Caco-2 (cell line): ENCODE measurements at regions not wholly inside any gene's neighbourhood (a gene's known extent, or its start where the extent isn't known, plus 50 kb on each side); places are given as distances from the start of the nearest gene placed in this dataset.
"Not testable (repeated sequence)": the region's sequence is repeated elsewhere in the genome, so short reads cannot be mapped to it uniquely, and the experiment has no call there.

Source experiments
- BruUV-seq: library from RNA; stranded (reverse); fragments of 400-500 nt; replicated peaks from 2 replicates; lab custom pipeline; 2021; lab: Mats Ljungman, UMichigan
- CTCF ChIA-PET: fragments of 300-600 bp; sonication (Branson Sonifier 250); formaldehyde crosslinking; loops from one replicate; lab custom pipeline; 2022; ENCODE audit warnings: antibody characterized with exemption; lab: Charles Lee
- POLR2A ChIA-PET: fragments of 300-600 bp; sonication (Branson Sonifier 250); formaldehyde crosslinking; loops from one replicate; lab custom pipeline; 2022; ENCODE audit warnings: antibody characterized with exemption; lab: Charles Lee
- DNase-seq, 2 experiments: peaks; one replicate each; pipeline versions ENCODE4 v3.0.0 to v3.0.0-alpha.2; 2020 to 2022
- H3K27me3 ChIP-seq: replicated peaks from 2 replicates; pipeline ENCODE4 v1.6.0; 2011; ENCODE audit warnings: low read length; ENCODE audit not compliant: control insufficient read depth, insufficient read depth
- H3K36me3 ChIP-seq: 2 replicates; pipeline ENCODE4 v1.5.1; 2011; ENCODE audit warnings: low read length; ENCODE audit not compliant: control insufficient read depth, insufficient read depth
- H3K4me1 ChIP-seq: fragments of 250-450 bp; sonication (Bioruptor Pico); 2 replicates; pipeline ENCODE4 v1.5.1; 2020; ENCODE audit warnings: mild to moderate bottlenecking
- H3K4me3 ChIP-seq: 2 replicates; pipeline ENCODE4 v1.5.1; 2011; ENCODE audit warnings: low read depth, mild to moderate bottlenecking, control low read depth, low read length
- H3K9me3 ChIP-seq: fragments of 250-450 bp; sonication (Bioruptor Pico); 2 replicates; pipeline ENCODE4 v1.5.1; 2020; ENCODE audit warnings: mild to moderate bottlenecking, moderate library complexity
- H3K27ac Mint-ChIP-seq: one replicate; pipeline ENCODE4 v1.8.0; 2022; ENCODE audit warnings: mixed read lengths; ENCODE audit not compliant: unreplicated experiment
- H3K27me3 Mint-ChIP-seq: one replicate; pipeline ENCODE4 v1.8.0; 2022; ENCODE audit warnings: mixed read lengths; ENCODE audit not compliant: insufficient read depth, unreplicated experiment
- H3K36me3 Mint-ChIP-seq: one replicate; pipeline ENCODE4 v1.8.0; 2022; ENCODE audit warnings: mild to moderate bottlenecking, mixed read lengths; ENCODE audit not compliant: insufficient read depth, unreplicated experiment
- H3K4me1 Mint-ChIP-seq: one replicate; pipeline ENCODE4 v1.8.0; 2022; ENCODE audit warnings: low read depth, mixed read lengths; ENCODE audit not compliant: unreplicated experiment
- H3K4me3 Mint-ChIP-seq: one replicate; pipeline ENCODE4 v1.8.0; 2022; ENCODE audit warnings: mild to moderate bottlenecking, moderate library complexity, mixed read lengths; ENCODE audit not compliant: unreplicated experiment
- H3K9me3 Mint-ChIP-seq: one replicate; pipeline ENCODE4 v1.8.0; 2022; ENCODE audit warnings: mixed read lengths; ENCODE audit not compliant: unreplicated experiment
- CTCF ChIP-seq, 2 experiments: fragments of 200-600 bp in 1 of 2; IDR thresholded peaks; 1 replicate in 1 of 2; 2 replicates in 1 of 2; pipeline versions ENCODE4 v1.5.1 to v1.8.0; 2011 to 2022; ENCODE audit warnings: antibody characterized with exemption in 1 of 2, control low read depth in 1 of 2, inconsistent platforms in 1 of 2, low read depth in 1 of 2, low read length in 1 of 2, mild to moderate bottlenecking in 1 of 2, moderate library complexity in 1 of 2; ENCODE audit not compliant: insufficient read depth in 1 of 2, severe bottlenecking in 1 of 2, unreplicated experiment in 1 of 2
- intact Hi-C: fragments of 100-400 bp; cut with micrococcal nuclease; formaldehyde crosslinking; loops from one replicate; pipeline ENCODE4 v1.10.0; 2022; ENCODE audit not compliant: unreplicated experiment

DNA sequence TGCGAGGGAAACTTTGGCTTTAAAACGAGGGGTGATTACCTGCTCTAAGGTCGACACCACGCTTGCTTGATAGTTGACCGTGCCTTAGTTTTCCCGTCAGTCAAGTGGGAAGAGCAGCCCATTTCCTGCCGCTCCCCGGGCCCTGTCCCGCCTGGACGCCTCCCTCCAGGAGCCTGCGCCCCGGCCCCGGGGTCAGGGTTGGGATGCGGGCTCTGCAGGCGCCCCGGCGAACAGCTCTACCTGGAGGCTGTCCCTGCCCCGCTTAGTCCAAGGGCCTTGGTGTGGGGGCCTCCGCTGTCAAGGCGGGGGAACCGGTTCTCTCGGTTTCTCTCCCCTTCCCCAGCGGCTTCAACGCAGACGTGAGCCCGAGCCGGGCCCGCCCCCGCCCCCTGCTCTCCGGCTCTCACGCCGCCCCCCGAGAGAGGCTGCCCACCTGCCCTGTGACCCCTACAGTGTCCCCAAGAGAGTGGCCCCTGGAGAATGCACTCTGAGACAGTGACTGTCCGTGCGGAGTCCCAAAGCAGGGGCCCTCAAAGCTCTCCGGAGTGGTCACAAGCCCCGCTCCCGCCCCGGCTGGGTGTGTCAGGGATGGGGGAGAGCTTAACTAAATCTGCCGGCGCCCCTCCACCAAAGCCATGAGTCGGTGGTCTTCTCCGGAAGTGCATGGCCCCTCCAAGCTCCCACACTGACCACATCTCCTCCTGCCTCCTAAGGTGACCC is 117.4 kb upstream of the SMURF2 start:
- intact Hi-C loops, result loop anchor here (10.0 kb wide), 1 partner anchor 355 kb away; no protein-coding TSS in a partner anchor
- H3K27me3 Mint-ChIP-seq, result no peaks in the 10 kb centered on the region
- H3K36me3 Mint-ChIP-seq, result peaks cover 9% of the 10 kb centered on the region
- ChIA-PET CTCF (no interaction called here), POLR2A (no interaction called here)
- peaks cover 7% of the 10 kb centered on the region for H3K4me1 Mint-ChIP-seq
- Histone ChIP-seq H3K36me3 (no peaks in the 10 kb centered on the region), H3K9me3 (no peaks in the 10 kb centered on the region), H3K4me3 (peak overlapping the region; percentile 50), H3K4me1 (no peaks in the 10 kb centered on the region), H3K27me3 (no peaks in the 10 kb centered on the region)
- no peak for TF ChIP-seq CTCF (IDR thresholded peaks at IDR 0.05; ENCODE audit: insufficient read depth in 1 of 2, low read depth in 1 of 2, low read length in 1 of 2, severe bottlenecking in 1 of 2, unreplicated experiment in 1 of 2)
- peak overlapping the region; percentile 74 for H3K4me3 Mint-ChIP-seq
- H3K27ac Mint-ChIP-seq, result no peak overlapping the region
- BruUV-seq, result no TSS peak
- no peaks in the 10 kb centered on the region for H3K9me3 Mint-ChIP-seq
- DNase-seq, result no peak

- H3K27me3 Mint-ChIP-seq, H3K9me3 ChIP-seq, H3K27me3 ChIP-seq, DNase-seq, POLR2A ChIA-PET, H3K4me1 ChIP-seq, H3K27ac Mint-ChIP-seq, H3K9me3 Mint-ChIP-seq, H3K4me3 Mint-ChIP-seq, H3K36me3 Mint-ChIP-seq, CTCF ChIA-PET, H3K4me1 Mint-ChIP-seq, H3K36me3 ChIP-seq, BruUV-seq, H3K4me3 ChIP-seq: not testable (repeated sequence)
- intact Hi-C loops, result loop anchor here (10.0 kb wide), 1 partner anchor 354 kb away; no protein-coding TSS in a partner anchor
Observed at GRCh38 chr17:64779098-64779375, 116.9 kb upstream of the SMURF2 start.

DNA sequence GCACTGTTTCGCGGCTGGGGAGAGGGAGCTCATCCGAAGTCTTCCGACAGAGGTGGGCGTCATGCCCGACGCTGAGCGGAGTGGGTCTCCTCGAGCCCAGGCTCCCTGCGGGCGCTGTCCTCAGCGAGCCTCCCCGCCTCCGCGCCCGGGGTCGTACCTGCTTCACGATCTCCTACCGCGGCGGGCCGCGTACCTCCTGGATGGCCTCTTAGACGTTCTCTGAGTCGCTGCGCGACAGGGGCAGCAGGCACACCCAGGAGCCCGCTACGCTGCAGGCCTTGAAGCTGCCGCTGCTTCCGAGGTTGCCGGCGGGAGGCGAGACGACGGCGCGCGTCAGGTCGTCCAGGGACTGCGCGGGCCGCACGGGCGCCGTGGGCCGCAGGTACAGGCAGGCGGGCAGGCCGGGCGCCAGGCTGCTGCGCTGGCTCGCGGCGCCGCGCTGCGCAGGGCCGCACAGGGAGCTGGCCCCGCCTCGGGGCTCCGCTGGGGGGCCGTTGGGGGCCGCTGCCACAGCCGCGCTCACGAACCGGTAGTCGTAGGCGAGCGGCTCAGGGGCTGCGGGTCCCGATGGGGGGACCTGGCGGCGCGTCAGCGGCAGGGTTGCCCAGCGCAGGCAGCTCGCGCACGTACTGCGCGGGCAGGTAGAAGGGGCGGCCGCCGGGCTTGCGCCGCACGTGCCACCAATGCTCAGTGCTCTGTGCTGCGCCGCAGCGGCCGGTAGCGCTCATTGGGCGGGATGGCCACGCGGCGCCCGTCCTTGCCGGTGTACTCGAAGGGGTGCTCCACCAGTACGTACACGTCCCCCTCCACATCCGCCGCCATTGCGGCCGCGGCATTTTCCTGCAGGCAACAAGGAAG is 116.4 kb upstream of the SMURF2 start:
- Histone ChIP-seq H3K27me3 (no peaks in the 10 kb centered on the region), H3K36me3 (no peaks in the 10 kb centered on the region), H3K9me3 (no peaks in the 10 kb centered on the region), H3K4me3 (no peak overlapping the region), H3K4me1 (no peaks in the 10 kb centered on the region)
- no peak overlapping the region for H3K4me3 Mint-ChIP-seq
- ChIA-PET POLR2A (no interaction called here), CTCF (interaction anchor here (1.2 kb wide), 1 partner anchor 322 kb away, joined by 3 read pairs; no protein-coding TSS in a partner anchor)
- H3K9me3 Mint-ChIP-seq, result no peaks in the 10 kb centered on the region
- no peaks in the 10 kb centered on the region for H3K27me3 Mint-ChIP-seq
- BruUV-seq, result no TSS peak
- H3K4me1 Mint-ChIP-seq, result peaks cover 7% of the 10 kb centered on the region
- TF ChIP-seq CTCF (IDR thresholded peaks at IDR 0.05; ENCODE audit: insufficient read depth in 1 of 2, low read depth in 1 of 2, low read length in 1 of 2, severe bottlenecking in 1 of 2, unreplicated experiment in 1 of 2), result no peak
- intact Hi-C loops, result loop anchor here (10.0 kb wide), 1 partner anchor 354 kb away; no protein-coding TSS in a partner anchor
- H3K27ac Mint-ChIP-seq, result no peak overlapping the region
- DNase-seq, result no peak
- H3K36me3 Mint-ChIP-seq, result no peaks in the 10 kb centered on the region
